Activated CD4-positive, alpha-beta T cell treated with anti-CD3 and anti-CD28 coated beads, Interleukin-2, Interleukin-6, amounts not matched to agents 100 ng/mL and 50 ng/mL, durations not matched to agents 16 hours and 8 hours (primary cell): ENCODE measurements at regions not wholly inside any gene's neighbourhood (a gene's known extent, or its start where the extent isn't known, plus 50 kb on each side); places are given as distances from the start of the nearest gene placed in this dataset.
"Not testable (repeated sequence)": the region's sequence is repeated elsewhere in the genome, so short reads cannot be mapped to it uniquely, and the experiment has no call there.

Experiments used
- DNase-seq: peaks from one replicate; pipeline ENCODE4 v3.0.0-alpha.2; 2020

DNA sequence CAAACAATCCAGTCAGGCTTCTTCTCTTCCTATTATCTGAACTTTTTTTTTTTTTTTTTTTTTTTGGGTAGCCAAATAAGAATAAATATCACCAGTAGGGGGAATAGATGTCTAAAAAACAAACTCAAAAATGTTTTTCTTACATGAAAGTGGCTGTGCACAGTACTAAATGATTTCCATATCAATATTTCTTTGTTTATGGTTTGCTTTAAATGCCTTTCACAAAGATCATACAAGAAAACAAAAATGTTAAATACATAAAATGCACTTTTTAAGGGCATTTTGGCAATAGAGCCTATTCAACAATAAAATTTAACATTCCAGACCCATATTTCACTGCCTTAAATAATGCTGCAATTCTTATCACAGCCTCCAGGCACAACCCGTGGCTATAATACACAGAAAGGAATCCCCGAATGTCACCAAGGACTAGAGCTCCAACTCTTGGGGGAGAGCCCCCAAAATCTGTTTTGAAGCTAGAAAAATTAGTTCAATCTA is 91.1 kb upstream of the TBCA start:
- no peak for DNase-seq

DNA sequence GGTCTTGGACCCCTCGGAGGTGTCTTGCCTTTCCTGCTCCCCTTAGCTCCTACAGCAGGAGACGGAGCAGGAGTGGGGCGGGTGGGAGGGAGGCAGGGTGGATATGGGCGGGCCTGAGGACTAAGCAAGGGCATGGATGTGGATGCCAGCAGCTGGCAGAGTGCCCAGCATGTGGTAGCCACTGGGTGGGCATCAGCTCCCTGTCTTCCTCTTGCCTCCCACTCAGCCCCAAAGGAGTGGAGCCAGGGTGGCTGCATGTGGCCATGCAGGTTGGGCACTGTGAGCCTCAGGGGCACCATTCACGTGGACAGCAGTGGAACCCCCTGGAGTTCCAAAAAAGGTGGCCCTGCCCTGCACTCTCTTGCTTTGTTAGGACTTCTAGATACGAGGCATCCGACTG is 90.1 kb upstream of the TBCA start:
- no peak for DNase-seq

DNA sequence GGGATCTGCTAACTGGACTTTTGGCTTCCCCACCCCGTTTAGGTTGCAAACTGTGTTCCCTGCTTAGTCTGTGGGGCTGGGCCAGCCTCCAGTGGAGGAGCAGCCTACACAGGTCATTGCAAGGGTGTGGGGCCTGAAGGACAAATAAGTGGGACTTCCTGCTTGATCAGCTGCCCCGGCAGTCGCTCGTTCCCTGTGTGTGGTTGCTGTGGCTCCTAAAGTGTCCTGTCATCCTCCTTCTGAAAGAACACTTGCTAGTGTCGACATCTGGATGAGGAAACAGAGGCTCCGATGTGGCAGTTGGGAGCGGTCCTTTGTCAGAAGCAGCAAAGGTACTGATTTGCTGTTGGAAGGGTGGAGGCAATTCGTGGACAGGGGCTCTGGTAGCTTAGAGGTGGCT is 88.9 kb upstream of the TBCA start:
- DNase-seq, result no peak

DNA sequence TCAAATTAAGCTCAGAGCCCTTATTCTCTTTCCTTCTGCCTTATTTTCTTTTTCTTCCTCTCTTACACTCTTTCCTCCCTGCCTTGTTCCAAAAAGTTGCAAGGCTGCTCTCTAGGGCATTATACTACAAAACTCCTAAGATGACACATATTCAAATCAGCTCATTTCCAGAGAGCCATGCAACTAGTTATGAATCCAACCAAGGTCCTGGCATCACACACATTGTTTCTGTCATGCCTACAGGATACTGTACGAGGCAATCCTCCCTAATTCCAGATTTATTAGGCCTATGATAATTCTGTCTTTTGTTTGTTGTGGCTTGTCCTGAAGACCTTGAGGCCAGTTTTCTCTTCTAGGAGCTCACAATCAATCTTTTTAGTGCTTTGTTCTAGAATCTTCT is 87.0 kb upstream of the TBCA start:
- no peak for DNase-seq

DNA sequence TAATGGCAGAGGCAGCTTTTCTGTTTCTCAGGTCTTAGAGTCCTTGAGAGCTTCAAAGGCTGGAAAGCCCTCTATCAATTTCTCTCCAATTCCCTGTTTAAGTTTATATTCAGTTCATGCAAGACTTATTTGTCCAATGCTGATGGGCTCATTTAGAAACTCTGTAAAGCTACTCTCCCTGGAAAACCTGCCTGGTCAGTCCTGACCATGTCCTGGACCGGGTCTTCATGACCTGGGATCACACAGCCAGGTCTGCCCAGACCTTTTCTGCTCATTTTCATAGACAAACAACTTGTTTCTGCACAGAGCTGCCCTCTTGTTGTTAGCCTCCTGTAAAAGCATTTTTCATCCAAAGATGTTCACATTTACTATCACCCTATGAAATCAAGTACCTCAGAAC is 85.4 kb upstream of the TBCA start:
- no peak for DNase-seq

DNA sequence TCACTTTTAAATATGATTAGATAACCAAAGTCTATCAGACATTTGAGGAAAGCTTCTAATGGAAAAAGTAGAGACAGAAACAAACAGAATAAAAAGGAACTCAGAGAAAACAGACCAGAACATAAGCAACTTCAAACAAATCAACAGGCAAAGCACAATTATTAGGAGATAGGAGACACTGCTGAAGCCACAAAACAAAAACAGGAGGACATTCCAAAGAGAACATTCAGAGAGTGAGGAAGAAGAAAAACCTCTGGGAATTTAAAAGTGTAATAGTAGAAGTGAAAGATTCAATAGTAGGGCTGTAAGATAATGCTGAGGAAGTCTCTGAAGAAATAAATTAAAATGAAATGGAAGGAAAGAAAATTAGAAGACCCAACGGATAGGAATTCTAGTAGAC is 83.2 kb upstream of the TBCA start:
- no peak for DNase-seq

DNA sequence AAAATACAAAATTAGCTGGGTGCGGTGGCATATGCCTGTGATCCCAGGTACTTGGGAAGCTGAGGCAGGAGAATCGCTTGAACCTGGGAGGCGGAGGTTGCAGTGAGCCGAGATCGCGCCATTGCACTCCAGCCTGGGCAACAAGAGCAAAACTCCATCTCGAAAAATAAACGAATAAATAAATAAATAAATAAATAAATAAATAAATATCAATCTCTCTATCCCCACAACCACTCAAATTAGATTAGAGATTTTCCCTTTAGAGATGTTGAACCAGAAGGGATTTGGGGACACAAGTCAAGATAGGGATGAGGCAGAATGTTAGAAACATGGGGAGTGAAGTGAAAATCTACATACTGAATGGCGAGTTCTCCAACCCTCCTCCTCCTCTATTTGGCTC is 82.5 kb upstream of the TBCA start:
- not testable (repeated sequence) for DNase-seq

DNA sequence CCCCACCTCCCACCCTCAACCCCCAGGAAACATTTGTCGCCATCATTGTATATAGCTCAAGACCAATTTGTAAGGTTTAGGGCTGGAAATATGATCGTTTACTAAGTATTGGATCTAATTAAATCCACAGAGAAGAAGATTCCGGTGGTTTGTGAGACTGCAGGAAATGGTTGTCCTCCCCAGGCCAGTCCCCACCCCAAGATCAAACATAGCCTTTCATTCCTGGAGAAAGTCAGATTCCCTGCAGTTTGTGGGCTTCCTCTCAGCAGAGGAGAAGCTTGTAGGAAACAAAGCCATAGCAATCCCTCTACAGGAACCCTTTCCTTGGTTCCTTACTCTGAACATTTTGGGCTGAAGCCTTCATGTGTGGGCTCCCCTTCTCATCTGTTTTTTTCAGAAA is 79.2 kb upstream of the TBCA start:
- no peak for DNase-seq

DNA sequence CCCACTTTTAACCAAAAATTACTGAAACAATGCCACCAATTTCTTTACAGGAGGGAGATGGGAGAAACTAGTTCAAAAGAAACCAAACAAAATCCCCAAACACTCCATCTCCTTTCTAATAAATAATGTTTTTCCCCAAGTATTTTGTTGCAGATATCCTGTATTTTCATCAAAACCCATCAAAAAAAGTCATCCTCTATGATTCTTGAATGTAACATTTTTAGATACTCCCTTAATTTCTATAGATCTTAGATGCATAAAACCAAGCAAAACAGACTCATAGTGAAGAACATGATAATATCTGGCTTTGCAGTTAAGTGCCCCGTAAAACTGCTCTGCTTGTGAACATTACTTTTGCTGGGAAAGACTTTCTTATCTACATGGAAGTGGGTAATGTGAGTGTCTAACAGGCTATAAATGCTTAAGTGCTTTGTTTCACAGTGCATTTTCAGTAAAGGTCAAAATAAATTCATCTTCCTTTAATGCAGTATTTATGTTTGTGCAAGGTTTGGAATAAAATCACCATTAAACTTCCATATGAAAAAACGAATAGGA is 77.3 kb upstream of the TBCA start:
- DNase-seq, result no peak

DNA sequence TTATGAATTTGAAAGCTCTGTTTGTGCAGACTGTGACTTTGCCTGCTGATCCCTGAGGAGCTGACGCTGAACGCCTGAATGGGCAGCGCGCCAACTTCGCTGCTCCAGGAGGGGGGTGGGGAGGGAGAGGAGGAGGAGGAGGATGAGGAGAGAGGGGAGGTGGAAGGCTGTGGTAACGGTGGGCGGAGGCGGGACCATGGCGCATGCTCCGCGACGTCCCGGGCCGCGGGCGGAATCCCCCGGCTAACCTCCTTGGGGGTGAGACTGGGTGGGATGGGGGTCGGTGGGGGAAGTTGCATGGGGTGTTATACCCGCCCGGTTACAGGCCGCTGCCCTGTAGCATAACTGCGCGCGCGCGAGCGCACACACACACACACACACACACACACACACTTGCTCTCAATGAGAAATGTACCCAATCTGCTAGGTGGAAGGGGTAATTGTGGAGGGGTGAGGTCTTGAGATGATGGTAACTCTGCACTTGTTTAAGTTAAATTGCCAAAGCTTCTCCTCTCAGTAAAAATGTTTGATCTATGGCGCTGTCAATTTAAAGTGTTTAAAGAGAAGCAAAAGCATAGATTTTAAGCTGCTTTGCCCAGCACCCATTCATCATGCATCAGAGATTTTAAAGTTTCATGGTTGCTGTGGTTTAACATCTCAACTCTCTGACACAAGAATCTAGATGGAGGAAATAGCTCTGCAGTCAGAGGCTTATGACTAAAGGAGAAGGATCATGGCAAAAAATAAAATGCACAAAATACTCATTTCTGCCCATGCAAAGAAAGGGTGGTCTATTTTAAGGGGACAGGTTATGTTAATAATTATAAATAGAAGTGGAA is 76.6 kb upstream of the TBCA start:
- peak; percentile 14 for DNase-seq

DNA sequence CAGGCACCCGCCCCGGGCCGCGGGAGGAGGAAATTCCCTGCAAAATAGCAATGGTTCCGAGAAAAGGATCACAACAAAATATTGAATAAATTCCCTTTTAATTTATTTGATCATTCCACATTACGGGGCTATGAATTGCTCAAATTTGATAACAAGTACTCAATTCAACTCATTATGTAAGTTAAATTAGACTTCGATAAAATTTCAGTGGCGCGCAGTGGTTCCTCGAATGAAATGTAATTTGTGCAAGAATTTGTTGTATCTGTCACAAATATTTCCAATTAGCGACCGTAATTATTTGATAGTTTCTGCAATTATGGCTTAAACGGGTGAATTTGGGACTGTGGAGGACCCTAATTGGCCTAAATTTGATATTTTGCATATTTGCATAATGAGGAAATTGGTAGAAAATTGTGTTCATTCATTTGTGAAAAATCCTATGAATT is 76.0 kb upstream of the TBCA start:
- no peak for DNase-seq

DNA sequence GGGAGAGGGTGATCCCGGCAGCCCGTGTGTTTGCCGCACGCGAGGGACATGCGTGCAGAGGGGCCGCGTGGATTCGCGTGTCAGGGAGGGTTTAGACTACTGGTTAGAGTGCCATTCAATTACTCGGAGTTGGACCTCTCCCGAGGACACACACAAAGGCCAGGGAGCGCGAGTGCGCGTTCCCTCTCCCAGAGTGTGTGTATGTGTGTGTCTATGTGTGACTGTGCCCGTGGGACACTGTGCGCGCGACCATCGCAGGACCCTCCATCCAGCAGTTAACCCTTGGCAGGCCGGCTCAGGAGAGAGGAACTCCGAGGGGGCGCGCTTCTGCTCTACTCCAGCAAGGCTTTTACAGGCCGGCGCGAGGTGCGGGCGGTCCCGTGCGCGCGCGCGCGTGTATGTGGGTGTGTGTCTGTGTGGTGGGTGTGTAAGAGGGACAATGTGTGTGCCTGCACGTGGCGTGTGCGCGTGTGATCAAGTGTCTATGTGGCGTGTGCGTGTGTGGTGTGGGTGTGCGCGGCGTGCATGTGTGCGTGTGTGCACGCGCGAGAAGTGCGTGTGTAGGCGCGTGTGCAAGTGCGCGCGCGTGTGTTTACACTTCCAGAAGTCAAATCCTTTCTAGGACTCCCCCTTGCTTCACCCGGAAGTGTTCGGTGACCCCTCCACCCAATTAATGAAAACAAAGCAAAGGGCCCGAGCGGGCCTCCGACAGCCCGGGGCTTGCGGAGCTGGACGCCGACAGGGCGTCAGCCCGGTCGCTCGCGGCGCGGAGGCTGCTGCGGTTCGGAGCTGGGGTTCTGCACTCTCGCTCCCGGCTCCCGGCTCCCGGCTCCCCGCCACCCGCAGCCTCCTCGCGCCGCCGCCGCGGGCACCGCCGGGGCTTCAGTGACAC is 75.3 kb upstream of the TBCA start:
- peak; percentile 16 for DNase-seq

DNA sequence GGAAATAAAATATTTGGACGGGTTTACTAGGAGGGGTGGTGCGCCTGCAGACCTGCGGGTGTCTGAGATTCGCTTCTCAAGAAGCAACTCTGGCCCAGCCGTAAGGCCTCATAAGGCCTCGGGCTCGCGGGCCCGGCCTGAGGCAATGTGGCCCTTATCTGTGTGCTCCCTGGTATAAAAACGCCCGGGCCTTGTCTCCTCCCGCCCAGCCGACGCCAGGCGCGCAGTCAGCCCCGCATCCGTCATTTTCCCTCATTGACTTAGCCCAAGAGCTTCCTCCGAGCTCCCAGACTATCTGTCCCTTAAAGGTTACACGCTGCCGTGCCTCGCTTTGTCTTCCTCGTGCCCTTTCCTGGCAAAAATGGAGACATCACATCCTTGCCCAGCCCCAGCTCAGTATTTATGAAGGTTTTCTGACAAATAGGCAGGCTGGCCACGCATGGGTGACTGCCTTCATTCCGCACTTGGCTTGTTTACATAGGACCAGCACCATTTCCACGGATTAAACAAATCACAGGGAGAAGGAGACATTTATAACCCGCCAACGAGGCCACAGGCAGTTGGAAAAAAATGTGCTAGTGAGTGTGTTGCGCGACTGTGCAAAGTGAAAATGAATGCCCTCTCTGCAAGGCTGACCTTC is 74.5 kb upstream of the TBCA start:
- DNase-seq, result no peak

DNA sequence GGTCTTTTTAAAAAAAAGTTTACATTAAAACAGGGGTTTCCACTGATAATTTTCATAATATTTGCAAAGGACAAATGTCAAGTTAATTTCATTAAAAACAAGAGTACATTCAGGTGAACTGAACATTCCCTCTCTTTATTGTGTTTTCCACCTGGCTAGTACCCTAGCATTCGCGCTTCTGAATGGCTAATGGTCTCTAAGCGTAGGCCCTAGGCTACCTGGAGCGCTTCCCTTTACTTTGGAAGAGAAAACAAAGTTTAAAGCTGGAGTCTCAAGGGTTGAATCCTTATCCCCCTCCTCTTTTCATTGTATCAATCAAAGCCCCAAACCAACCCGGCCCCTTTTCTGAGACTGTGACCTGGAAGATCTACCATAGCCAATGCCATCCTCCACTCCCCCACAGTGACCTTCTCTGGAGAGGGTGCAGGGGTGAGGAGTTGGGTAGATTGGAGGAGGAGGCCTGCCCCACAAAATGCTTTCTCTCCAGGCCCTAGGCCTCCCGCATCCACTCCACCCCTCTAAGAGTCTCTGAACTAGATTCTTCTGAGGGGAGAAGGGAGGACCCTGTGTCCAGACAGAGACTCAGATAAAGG is 73.3 kb upstream of the TBCA start:
- no peak for DNase-seq

DNA sequence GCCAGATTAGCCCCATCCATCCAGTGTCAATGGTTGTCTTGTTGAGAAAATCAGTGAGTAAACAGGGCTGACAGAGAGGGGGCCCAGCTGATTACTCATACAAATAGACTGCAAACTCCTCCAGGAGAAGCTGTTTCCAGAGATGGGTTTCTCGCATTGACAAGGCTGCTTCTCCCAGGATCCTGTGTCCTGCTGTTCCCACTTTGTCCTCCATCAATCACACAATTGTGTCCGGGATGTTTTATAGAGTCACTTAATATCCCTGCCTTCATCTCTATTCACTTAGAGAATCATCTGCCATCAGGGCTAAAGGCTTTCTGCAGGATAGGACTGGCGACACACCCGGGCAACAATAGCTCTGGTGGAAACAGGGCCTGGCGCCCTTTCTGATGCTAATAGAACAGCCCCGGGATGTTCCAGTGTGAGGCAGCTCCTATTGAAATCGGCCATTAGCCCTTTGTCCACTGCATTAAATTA is 71.7 kb upstream of the TBCA start:
- DNase-seq, result no peak

DNA sequence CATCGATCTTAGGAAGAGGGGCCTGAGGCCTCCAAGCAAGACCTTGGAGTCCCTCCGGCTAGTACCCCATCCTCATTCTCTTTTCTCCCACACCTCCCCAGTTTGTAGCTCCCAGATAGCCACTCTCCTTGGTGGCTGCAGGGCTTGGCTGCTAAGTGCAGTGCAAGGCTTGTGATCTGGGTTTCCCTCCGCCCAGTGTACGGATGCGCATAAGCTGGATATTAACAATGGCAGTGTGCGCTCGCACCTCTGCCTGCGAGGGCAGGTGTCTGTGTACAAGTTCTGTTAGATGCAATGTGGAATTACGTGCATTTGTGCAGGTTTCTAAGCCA is 71.0 kb upstream of the TBCA start:
- DNase-seq, result no peak

DNA sequence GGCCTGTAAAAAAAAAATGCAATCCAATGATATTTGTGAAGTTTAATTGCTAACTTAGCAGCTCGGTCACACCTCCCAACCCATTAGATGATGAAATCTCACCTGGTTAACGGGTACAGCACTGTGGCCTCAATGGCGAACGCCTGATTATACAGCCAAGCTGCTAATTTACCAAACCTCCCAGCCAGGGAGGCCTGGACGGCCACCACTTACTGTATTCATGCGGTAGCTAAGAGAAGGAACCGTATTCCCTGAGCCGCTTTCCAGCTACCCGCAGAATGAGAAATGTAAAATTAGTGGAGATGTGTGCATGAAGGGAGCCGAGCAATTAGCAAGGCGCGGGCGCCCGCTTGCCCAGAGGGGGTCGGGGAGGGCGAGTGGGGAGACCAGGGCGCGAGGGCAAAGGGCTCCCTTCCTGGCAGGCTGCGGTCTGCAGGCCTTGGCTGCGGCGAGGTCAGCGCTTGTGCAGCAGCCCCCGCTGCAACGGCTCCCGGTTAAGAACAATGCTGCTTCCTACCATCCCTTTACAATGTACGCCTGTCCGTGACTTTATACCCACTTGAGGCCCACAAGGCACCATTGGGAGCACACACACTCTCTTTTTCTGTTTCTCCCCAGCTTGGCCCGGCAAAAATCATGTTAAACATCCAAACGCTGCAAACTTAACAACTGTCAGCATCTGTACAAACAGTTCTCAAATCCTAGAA is 70.4 kb upstream of the TBCA start:
- no peak for DNase-seq

DNA sequence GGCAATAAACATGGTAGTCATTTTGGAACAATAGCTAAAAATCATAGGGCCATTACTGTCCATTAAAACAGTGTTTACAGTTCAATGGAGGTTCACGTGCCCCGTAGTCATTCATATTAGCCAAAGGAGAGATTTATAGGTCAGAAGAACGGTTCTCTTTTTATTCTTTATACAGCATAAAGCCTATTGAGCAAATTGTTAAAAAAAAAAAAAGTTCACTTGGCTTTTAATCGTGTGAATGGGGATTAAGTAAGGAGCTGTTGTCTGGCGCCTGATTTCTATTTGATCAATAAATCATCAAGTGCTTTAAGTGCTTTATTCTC is 69.1 kb upstream of the TBCA start:
- DNase-seq, result no peak

DNA sequence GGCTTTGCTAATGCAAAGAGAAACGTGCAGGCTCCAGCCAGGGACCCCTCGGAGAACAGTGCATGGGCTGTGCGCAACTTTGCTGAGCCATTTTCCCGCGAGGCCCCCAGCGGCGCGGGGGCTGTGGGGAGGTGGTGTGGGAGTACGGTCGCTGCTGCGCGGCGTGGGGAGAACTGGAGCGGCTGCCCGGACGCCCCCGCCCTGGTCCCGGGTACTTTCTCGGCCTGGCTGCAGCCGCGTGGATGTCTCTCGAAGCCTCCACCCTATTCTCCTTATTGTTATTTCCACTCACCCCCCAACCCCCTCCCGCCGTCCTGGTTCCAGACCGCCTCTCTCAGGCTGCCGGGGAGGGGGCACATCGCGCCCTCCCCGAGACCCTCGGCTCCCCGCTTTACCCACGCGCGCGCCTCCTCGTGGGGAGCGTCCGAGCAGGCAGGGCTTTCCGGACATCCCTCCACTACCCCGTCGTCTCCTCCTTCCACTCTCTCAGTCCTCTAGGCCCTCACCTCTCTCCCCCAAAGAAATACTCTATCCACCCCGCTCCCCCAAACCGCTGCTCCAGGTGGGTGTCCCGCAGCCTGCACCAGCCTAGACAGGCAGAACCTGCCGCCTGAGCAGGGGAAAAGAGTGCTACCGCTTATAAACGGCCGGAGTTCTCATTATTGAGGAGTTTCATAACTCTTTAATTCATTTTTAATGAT is 68.6 kb upstream of the TBCA start:
- DNase-seq, result no peak

DNA sequence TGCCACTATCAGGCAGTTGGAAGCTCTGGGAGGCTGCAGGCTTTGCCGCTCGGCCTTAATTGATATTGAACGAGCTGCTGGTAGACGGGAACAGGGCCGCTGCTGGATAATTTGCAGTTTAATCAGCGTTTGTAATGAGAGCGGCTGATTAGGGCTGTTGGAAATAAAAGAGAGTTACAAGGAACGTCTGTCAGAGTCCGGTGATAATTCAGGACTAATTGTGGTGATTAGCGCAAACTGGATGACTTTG is 68.2 kb upstream of the TBCA start:
- DNase-seq, result no peak

DNA sequence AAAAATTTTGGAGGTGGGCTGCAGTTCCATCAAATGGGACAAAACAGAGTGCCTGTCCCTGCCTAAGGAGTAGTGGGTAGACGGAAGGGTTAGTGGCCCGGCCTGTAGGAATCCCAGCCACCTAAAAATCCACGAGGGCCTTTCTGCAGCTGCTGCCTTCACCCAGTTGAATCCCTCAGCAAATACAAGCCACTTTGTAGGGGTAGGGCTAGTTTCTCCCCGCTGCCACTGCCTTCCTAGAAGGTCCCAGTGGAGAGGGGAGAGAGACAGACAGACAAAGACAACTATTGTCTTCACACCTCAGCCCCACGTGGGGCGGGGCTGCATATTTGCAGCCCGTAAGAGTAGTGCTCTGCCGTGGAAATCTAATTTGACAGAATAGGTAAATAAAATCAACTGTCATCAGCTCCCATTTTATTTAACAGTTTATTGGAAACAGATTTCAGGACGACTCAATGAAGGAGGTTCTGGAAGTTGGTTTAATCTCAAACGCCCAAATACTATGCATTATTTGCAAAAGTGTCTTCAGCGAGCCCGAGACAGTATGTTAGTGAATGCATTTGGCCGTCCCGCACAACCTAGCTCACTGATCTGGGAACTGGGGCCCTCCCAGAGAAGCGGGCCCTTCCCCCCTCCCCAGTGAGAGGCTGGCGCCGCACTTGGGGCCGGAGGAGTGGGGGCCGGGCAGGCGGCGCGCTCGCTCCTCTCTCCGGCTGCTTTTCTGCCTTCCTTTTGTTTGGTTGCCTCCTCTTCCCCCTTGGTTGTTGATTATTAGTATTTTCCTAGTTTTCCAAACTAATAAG is 67.6 kb upstream of the TBCA start:
- no peak for DNase-seq
